Mesenchymal stem cell (in vitro differentiated cells and primary cell): ENCODE measurements at regions not wholly inside any gene's neighbourhood (a gene's known extent, or its start where the extent isn't known, plus 50 kb on each side); places are given as distances from the start of the nearest gene placed in this dataset.

ENCODE experiments used
- DNase-seq: peaks from one replicate; pipeline ENCODE4 v3.0.0-alpha.2; 2013
- H2AFZ ChIP-seq: one replicate; pipeline ENCODE4 v1.6.1; 2013; ENCODE audit warnings: low read depth, mild to moderate bottlenecking, control low read depth, inconsistent platforms, low read length, moderate library complexity
- H2AK5ac ChIP-seq: 2 replicates; pipeline ENCODE4 v1.6.1; 2013; ENCODE audit warnings: low read length, moderate library complexity, mild to moderate bottlenecking, inconsistent platforms; ENCODE audit not compliant: severe bottlenecking
- H2BK120ac ChIP-seq: one replicate; pipeline ENCODE4 v1.6.1; 2013; ENCODE audit warnings: low read depth, mild to moderate bottlenecking, inconsistent platforms, low read length, moderate library complexity
- H2BK12ac ChIP-seq, 2 experiments: one replicate each; pipeline ENCODE4 v1.6.1; 2013; ENCODE audit warnings: inconsistent platforms in 2 of 2, low read length in 2 of 2, mild to moderate bottlenecking in 2 of 2, moderate library complexity in 2 of 2, control low read depth in 1 of 2
- H2BK15ac ChIP-seq: one replicate; pipeline ENCODE4 v1.6.1; 2013; ENCODE audit warnings: mild to moderate bottlenecking, low read depth, inconsistent platforms; ENCODE audit not compliant: poor library complexity, severe bottlenecking
- H2BK5ac ChIP-seq: 2 replicates; pipeline ENCODE4 v1.6.1; 2013; ENCODE audit warnings: low read depth, mild to moderate bottlenecking, low read length, control low read depth, inconsistent platforms; ENCODE audit not compliant: poor library complexity, severe bottlenecking
- H3K14ac ChIP-seq, 2 experiments: one replicate each; pipeline ENCODE4 v1.6.1; 2013; ENCODE audit warnings: inconsistent platforms in 2 of 2, low read length in 2 of 2, control low read depth in 1 of 2, mild to moderate bottlenecking in 1 of 2, moderate library complexity in 1 of 2
- H3K18ac ChIP-seq, 2 experiments: one replicate each; pipeline ENCODE4 v1.6.1; 2013; ENCODE audit warnings: inconsistent platforms in 2 of 2, low read length in 2 of 2, control low read depth in 1 of 2, low read depth in 1 of 2, mild to moderate bottlenecking in 1 of 2
- H3K23ac ChIP-seq, 2 experiments: one replicate each; pipeline ENCODE4 v1.6.1; 2013; ENCODE audit warnings: inconsistent platforms in 2 of 2, low read length in 2 of 2, mild to moderate bottlenecking in 2 of 2, moderate library complexity in 2 of 2, control low read depth in 1 of 2
- H3K27ac ChIP-seq: 2 replicates; pipeline ENCODE4 v1.5.1; 2013; ENCODE audit warnings: mild to moderate bottlenecking, moderate library complexity, low read length, control low read depth, inconsistent platforms; ENCODE audit not compliant: poor library complexity, severe bottlenecking
- H3K27me3 ChIP-seq, 2 experiments: 2 replicates each; pipeline versions ENCODE4 v1.6.1 to v1.7.0; 2013; ENCODE audit warnings: low read length in 2 of 2, mild to moderate bottlenecking in 2 of 2, moderate library complexity in 2 of 2, control low read depth in 1 of 2, inconsistent platforms in 1 of 2; ENCODE audit not compliant: control insufficient read depth in 1 of 2, insufficient read depth in 1 of 2
- H3K36me3 ChIP-seq, 2 experiments: 2 replicates each; pipeline versions ENCODE4 v1.6.1 to v1.7.0; 2013; ENCODE audit warnings: low read length in 2 of 2, control low read depth in 1 of 2, inconsistent platforms in 1 of 2, low read depth in 1 of 2, mild to moderate bottlenecking in 1 of 2; ENCODE audit not compliant: insufficient read depth in 2 of 2, control insufficient read depth in 1 of 2
- H3K4ac ChIP-seq, 2 experiments: one replicate each; pipeline ENCODE4 v1.6.1; 2013; ENCODE audit warnings: inconsistent platforms in 2 of 2, low read length in 2 of 2, mild to moderate bottlenecking in 2 of 2, moderate library complexity in 2 of 2, control low read depth in 1 of 2, low read depth in 1 of 2
- H3K4me1 ChIP-seq: 2 replicates; pipeline ENCODE4 v1.6.1; 2013; ENCODE audit warnings: low read depth, low read length, control low read depth; ENCODE audit not compliant: control insufficient read depth, insufficient read depth
- H3K4me2 ChIP-seq: 2 replicates; pipeline ENCODE4 v1.6.1; 2013; ENCODE audit warnings: low read length, mild to moderate bottlenecking, inconsistent platforms; ENCODE audit not compliant: poor library complexity, severe bottlenecking
- H3K4me3 ChIP-seq, 2 experiments: 2 replicates each; pipeline versions ENCODE4 v1.5.1 to v1.7.0; 2013; ENCODE audit warnings: low read length in 2 of 2, mild to moderate bottlenecking in 2 of 2, control low read depth in 1 of 2, low read depth in 1 of 2; ENCODE audit not compliant: insufficient read depth in 1 of 2
- H3K79me1 ChIP-seq: replicated peaks from 2 replicates; pipeline ENCODE4 v1.6.1; 2013; ENCODE audit warnings: mild to moderate bottlenecking, control low read depth, low read length, inconsistent platforms; ENCODE audit not compliant: poor library complexity, severe bottlenecking
- H3K9ac ChIP-seq: 2 replicates; pipeline ENCODE4 v1.7.0; 2013; ENCODE audit warnings: mild to moderate bottlenecking, low read length, moderate library complexity
- H3K9me3 ChIP-seq: 2 replicates; pipeline ENCODE4 v1.7.0; 2013; ENCODE audit warnings: mild to moderate bottlenecking, low read length; ENCODE audit not compliant: control insufficient read depth
- H4K8ac ChIP-seq: one replicate; pipeline ENCODE4 v1.6.1; 2013; ENCODE audit warnings: inconsistent platforms, mild to moderate bottlenecking, low read length, moderate library complexity
- H4K91ac ChIP-seq: one replicate; pipeline ENCODE4 v1.6.1; 2013; ENCODE audit warnings: mild to moderate bottlenecking, low read length, inconsistent platforms
- WGBS: methylation state at CpG from one replicate; pipeline ENCODE4 v1.1.7; 2013; ENCODE audit warnings: mixed read lengths; 5-methylcytosine and 5-hydroxymethylcytosine counted together

- Histone ChIP-seq H4K8ac (no peak overlapping the region), H4K91ac (no peak overlapping the region), H3K4me1 (no peaks in the 10 kb centered on the region), H3K4me3 (no peak overlapping the region), H3K23ac (no peak overlapping the region), H3K79me1 (no peaks in the 10 kb centered on the region), H3K18ac (no peak overlapping the region), H3K27ac (no peak overlapping the region), H3K4me2 (no peak overlapping the region), H2BK15ac (no peak overlapping the region), H3K9me3 (no peaks in the 10 kb centered on the region), H3K36me3 (no peaks in the 10 kb centered on the region), H3K9ac (no peak overlapping the region), H3K4ac (no peak overlapping the region), H2AFZ (no peak overlapping the region), H2BK5ac (no peak overlapping the region), H3K14ac (no peak overlapping the region), H2BK120ac (no peak overlapping the region), H2BK12ac (no peak overlapping the region), H2AK5ac (no peak overlapping the region), H3K27me3 (no peaks in the 10 kb centered on the region)
- no peak for DNase-seq
- WGBS, result 96% methylated on average over 1 of the region's 1 CpG
Measured at GRCh38 chr2:106294182-106294581, 100.1 kb upstream of the UXS1 start.

- Histone ChIP-seq H2BK5ac (no peak overlapping the region), H2AK5ac (no peak overlapping the region), H2BK12ac (no peak overlapping the region), H3K4me3 (no peak overlapping the region), H3K4me1 (no peaks in the 10 kb centered on the region), H2BK15ac (no peak overlapping the region), H2BK120ac (no peak overlapping the region), H3K23ac (no peak overlapping the region), H4K91ac (no peak overlapping the region), H2AFZ (no peak overlapping the region), H3K18ac (no peak overlapping the region), H3K4me2 (no peak overlapping the region), H3K36me3 (no peaks in the 10 kb centered on the region), H4K8ac (no peak overlapping the region), H3K27ac (no peak overlapping the region), H3K79me1 (no peaks in the 10 kb centered on the region), H3K27me3 (no peaks in the 10 kb centered on the region), H3K9ac (no peak overlapping the region), H3K9me3 (no peaks in the 10 kb centered on the region), H3K4ac (no peak overlapping the region), H3K14ac (no peak overlapping the region)
- WGBS, result 60% methylated on average over 2 of the region's 2 CpGs
- DNase-seq, result no peak
Measured at GRCh38 chr2:106293271-106293783, 99.2 kb upstream of the UXS1 start.

- H3K9ac ChIP-seq, result no peak overlapping the region
- H3K27me3 ChIP-seq, result no peaks in the 10 kb centered on the region
- H3K4me3 ChIP-seq, result no peak overlapping the region
- H3K79me1 ChIP-seq, result no peaks in the 10 kb centered on the region
- DNase-seq, result no peak
- H3K14ac ChIP-seq, result no peak overlapping the region
- no peak overlapping the region for H2BK15ac ChIP-seq
- H3K36me3 ChIP-seq, result no peaks in the 10 kb centered on the region
- no peak overlapping the region for H2BK12ac ChIP-seq
- no peaks in the 10 kb centered on the region for H3K4me1 ChIP-seq
- H4K91ac ChIP-seq, result no peak overlapping the region
- no peaks in the 10 kb centered on the region for H3K9me3 ChIP-seq
- H3K27ac ChIP-seq, result no peak overlapping the region
- H4K8ac ChIP-seq, result no peak overlapping the region
- H2AK5ac ChIP-seq, result no peak overlapping the region
- no peak overlapping the region for H3K4me2 ChIP-seq
- no peak overlapping the region for H3K4ac ChIP-seq
- H2BK5ac ChIP-seq, result no peak overlapping the region
- H2AFZ ChIP-seq, result no peak overlapping the region
- WGBS, result 92% methylated on average over 3 of the region's 3 CpGs
- no peak overlapping the region for H2BK120ac ChIP-seq
- H3K23ac ChIP-seq, result no peak overlapping the region
- no peak overlapping the region for H3K18ac ChIP-seq
Measured at GRCh38 chr2:106292627-106293026, 98.5 kb upstream of the UXS1 start.

- H3K9me3 ChIP-seq, result no peaks in the 10 kb centered on the region
- H3K14ac ChIP-seq, result no peak overlapping the region
- H2BK120ac ChIP-seq, result no peak overlapping the region
- H3K4me2 ChIP-seq, result no peak overlapping the region
- H3K27ac ChIP-seq, result no peak overlapping the region
- H3K4me3 ChIP-seq, result no peak overlapping the region
- H2BK12ac ChIP-seq, result no peak overlapping the region
- H4K91ac ChIP-seq, result peak overlapping the region; percentile 39
- WGBS, result 95% methylated on average over 9 of the region's 9 CpGs
- H3K9ac ChIP-seq, result no peak overlapping the region
- H3K27me3 ChIP-seq, result peaks cover 6 to 15% of the 10 kb centered on the region in 2 experiments
- H2BK5ac ChIP-seq, result no peak overlapping the region
- H3K4ac ChIP-seq, result no peak overlapping the region
- H4K8ac ChIP-seq, result no peak overlapping the region
- H3K4me1 ChIP-seq, result no peaks in the 10 kb centered on the region
- no peak overlapping the region for H3K18ac ChIP-seq
- no peak overlapping the region for H2AK5ac ChIP-seq
- no peak overlapping the region for H2AFZ ChIP-seq
- H3K23ac ChIP-seq, result no peak overlapping the region
- H2BK15ac ChIP-seq, result no peak overlapping the region
- DNase-seq, result no peak
- no peaks in the 10 kb centered on the region for H3K36me3 ChIP-seq
- H3K79me1 ChIP-seq, result no peaks in the 10 kb centered on the region
Measured at GRCh38 chr2:106288873-106289272, 94.8 kb upstream of the UXS1 start.
